HG03060 (cell line): ENCODE measurements at regions not wholly inside any gene's neighbourhood (a gene's known extent, or its start where the extent isn't known, plus 50 kb on each side); places are given as distances from the start of the nearest gene placed in this dataset.
"Not testable (repeated sequence)": the region's sequence is repeated elsewhere in the genome, so short reads cannot be mapped to it uniquely, and the experiment has no call there.

ENCODE experiments used
- ATAC-seq: cut with Tn5 transposase; IDR thresholded peaks from one replicate; pipeline ENCODE4 v1.9.1; 2021; ENCODE audit warnings: low read depth, moderate number of reproducible peaks; ENCODE audit not compliant: unreplicated experiment

- no peak for ATAC-seq
Measured at GRCh38 chrX:110509755-110510532, 151.3 kb downstream of the RTL9 start.

DNA sequence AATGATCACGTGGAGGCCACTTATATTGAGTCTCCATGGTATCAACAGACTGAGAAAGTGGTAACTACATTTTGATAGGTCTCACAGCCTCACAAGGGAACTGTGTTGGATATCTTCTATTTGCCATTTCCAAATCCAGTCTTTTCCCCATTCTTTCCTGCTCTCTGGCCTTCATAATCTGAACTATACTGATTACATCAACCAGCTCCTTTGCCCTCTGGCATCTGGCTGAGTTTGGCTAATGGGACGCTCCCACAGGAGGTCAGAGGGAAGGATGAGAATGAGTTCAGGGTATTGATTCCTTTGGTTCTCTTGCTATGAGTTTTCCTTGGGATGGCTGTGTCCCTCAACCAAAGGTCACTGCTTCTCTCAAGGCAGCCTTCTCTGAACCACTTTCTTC, 152.6 kb downstream of the RTL9 start:
- no peak for ATAC-seq

- no peak for ATAC-seq
Measured at GRCh38 chrX:110512341-110512740, 153.7 kb downstream of the RTL9 start.

DNA sequence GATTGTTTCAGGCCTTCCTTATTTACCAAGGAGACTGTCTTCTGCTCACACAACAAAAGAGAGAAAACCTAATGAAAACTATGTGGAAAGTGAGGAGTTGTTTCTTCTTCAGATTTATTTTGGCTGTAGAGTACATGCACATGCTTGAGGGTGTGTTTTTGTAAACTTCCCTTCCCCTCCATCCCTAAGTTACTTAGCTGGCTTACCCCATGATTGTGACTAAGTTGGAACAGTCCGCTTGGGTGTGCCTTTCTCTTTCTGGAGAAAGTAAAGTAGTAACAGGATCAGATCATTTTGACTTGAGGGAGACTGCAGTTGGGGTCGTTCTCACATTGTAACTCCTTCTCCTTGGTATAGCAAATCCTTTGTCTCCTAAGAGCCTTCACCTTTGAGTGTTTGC, 155.9 kb downstream of the RTL9 start:
- ATAC-seq = no peak

DNA sequence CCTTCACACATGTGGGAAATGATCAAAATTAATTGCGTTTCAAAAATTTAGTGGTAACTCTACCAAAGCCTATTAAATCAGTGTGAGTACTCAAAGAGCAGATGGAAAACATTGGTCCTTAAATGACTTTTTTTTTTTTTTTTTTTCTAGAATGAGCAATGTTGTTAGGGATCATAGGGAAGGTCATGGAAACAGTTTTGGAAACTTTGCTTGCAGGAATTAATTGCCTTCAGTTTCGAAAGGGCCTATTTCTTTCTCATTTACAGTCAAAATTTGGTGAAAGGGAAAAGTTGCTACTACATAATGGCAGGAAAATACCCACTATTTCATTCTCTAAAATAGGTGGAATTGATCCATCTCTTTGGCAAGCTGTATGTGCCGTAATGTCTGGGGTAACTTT, 160.9 kb downstream of the RTL9 start:
- ATAC-seq = no peak

GRCh38 chrX:110519906-110520452, 161.3 kb downstream of the RTL9 start:
- no peak for ATAC-seq

DNA sequence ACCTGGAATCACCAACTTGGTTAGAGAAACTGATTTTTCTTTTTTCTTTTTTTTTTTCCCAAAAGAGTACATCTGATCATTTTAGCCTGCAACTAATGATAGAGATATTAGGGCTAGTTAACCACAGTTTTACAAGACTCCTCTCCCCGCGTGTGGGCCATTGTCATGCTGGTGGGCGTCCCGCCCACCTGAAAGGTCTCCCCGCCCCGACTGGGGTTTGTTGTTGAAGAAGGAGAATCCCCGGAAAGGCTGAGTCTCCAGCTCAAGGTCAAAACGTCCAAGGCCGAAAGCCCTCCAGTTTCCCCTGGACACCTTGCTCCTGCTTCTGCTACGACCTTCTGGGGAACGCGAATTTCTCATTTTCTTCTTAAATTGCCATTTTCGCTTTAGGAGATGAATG, 162.0 kb downstream of the RTL9 start:
- not testable (repeated sequence) for ATAC-seq

DNA sequence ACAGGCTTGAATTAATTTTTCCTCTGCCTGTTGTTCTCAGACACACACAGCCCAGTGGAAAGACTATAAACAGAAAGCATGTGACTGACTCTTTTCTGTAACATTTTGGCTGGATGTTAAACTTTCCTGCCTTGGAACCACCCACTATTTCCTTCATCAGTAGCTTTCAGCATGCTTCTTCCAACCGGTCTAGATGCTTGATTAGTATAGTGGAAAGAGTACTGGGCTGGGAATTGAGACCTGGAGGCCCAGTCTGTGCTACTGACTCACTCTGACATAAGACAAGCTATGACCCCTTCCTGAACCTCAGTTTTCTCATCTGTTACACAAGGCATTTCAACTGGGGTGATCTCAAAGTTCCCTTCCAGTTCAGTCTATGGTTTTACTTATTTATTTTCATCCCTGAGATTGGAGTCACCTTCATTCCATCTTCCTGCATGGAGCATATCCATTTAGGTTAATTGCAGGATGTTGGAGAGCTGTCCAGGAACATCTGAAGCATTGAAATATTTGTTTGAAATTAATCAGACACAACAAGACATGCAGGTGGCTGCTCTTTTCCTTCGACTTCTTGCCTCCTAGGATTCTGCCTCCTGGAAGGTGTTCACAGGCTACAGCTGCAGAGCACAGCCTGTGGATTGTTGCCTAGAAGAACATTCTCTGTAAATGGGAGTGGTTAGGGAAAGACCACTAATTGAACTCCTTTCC, 173.4 kb downstream of the RTL9 start:
- ATAC-seq = no peak

DNA sequence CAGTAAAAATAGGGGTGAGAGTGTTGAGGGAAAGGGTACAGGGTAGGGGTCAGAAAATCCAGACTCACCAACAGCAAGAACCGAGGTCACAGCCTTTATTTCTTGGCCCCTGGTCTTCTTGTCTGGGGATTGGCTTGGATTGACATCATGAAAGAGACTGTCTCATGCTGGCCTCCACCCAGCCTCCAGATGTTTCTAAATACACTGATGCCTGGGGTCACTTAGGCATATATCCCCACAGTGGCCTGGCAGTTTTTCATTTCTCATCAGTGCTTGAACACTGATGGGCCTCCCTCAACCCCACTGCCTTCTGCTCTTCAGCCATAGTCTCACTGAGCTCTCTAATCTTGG, 173.9 kb downstream of the RTL9 start:
- ATAC-seq = no peak

- no peak for ATAC-seq
Measured at GRCh38 chrX:110536816-110537215, 178.2 kb downstream of the RTL9 start.

DNA sequence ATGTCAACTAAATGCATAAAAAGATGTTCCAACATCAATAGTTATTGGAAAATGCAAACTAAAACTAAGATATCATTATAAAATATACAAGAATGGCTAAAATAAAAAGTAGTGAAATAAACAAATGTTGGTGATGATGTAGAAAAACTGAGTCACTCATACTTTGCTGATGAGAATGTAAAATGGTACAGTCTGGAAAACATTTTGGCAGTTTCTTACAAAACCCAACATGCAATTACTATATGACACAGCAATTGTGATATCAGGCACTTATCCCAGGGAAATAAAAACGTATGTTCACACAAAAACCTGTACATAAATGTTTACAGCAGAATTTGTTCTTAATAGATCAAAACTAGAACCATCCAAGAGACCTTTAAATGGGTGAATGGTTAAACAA, 182.6 kb downstream of the RTL9 start:
- no peak for ATAC-seq

DNA sequence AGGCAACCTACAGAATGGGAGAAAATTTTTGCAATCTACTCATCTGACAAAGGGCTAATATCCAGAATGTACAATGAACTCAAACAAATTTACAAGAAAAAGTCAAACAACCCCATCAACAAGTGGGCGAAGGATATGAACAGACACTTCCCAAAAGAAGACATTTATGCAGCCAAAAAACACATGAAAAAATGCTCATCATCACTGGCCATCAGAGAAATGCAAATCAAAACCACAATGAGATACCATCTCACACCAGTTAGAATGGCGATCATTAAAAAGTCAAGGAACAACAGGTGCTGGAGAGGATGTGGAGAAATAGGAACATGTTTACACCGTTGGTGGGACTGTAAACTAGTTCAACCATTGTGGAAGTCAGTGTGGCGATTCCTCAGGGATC, 192.2 kb downstream of the RTL9 start:
- not testable (repeated sequence) for ATAC-seq

- ATAC-seq = no peak
Measured at GRCh38 chrX:110557864-110558263, 199.2 kb downstream of the RTL9 start.

- no peak for ATAC-seq
Measured at GRCh38 chrX:110558406-110558805, 199.8 kb downstream of the RTL9 start.

DNA sequence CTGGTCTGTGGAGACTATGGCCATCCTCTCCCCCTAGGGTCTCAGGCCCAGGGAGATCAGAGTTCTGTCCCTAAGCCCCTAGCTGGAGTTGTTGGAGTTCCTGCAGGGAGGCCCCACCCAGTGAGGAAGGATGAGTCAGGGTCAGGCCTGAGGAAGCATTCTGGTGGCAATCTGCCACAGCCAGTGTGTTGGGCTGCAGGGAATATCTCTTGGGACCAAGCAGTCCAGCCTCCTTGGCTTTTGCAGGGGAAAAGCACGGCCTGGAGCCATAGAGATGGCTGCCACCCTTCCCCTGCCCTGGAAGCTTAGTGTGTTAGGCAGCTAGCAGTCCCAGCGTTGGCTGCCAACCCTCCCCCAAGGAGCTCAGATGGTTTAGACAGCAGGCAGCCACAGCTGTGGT, 202.4 kb downstream of the RTL9 start:
- no peak for ATAC-seq

GRCh38 chrX:110563282-110563681, 204.6 kb downstream of the RTL9 start:
- no peak for ATAC-seq

DNA sequence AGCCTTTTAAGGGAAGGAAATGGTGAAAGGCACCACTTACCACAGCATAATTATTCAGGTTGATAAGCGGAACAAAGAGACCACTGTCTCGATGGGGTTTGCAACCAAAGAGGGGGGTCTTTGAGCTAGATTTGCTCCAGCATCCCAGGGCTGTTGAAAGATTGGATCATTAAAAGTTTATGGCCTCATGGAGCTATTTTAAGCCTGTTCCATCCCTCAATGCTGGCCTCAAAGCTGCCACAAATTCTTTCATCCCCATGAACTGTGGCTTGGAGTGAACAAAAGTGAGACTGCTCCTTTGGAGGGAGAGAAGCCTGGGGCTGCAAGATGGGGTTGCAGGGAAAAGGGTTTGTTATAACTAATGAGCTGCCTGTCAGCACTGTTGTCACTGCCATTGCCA, 209.8 kb downstream of the RTL9 start:
- ATAC-seq = no peak

GRCh38 chrX:110569506-110569905, 210.9 kb downstream of the RTL9 start:
- ATAC-seq = no peak

GRCh38 chrX:110578270-110578669, 217.3 kb downstream of the CHRDL1 start:
- ATAC-seq = no peak

- no peak for ATAC-seq
Measured at GRCh38 chrX:110584083-110584482, 211.5 kb downstream of the CHRDL1 start.

DNA sequence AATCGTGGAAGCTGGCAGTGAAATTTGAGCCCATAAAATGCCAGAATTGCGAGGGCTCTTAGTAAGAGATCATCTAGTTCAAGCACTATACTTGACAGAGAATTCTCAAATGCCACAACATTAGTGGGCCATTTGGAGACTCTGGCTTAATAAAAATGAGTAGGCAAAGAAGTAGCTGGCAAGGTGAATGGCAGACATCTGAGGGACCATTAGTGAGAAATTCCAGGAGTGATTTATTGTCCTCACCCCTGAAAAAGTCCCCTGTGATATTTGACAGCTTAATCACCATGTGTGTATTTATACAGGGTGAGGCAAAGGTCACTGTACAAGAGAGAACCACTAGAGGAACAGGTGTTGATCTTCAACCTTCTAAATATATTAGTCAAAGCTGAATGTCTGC, 207.5 kb downstream of the CHRDL1 start:
- no peak for ATAC-seq

- ATAC-seq = no peak
Measured at GRCh38 chrX:110588853-110589252, 206.8 kb downstream of the CHRDL1 start.
